ENCODE measurements at regions not wholly inside any gene's neighbourhood (a gene's known extent, or its start where the extent isn't known, plus 50 kb on each side); places are given as distances from the start of the nearest gene placed in this dataset.

- no peak for DNase-seq
These were observed 140.6 kb downstream of the C5orf15 start for GRCh38 chr5:133827830-133828229.

GRCh38 chr5:133827011-133827410 is 141.4 kb downstream of the C5orf15 start:
- peak; percentile 76 for DNase-seq

DNA sequence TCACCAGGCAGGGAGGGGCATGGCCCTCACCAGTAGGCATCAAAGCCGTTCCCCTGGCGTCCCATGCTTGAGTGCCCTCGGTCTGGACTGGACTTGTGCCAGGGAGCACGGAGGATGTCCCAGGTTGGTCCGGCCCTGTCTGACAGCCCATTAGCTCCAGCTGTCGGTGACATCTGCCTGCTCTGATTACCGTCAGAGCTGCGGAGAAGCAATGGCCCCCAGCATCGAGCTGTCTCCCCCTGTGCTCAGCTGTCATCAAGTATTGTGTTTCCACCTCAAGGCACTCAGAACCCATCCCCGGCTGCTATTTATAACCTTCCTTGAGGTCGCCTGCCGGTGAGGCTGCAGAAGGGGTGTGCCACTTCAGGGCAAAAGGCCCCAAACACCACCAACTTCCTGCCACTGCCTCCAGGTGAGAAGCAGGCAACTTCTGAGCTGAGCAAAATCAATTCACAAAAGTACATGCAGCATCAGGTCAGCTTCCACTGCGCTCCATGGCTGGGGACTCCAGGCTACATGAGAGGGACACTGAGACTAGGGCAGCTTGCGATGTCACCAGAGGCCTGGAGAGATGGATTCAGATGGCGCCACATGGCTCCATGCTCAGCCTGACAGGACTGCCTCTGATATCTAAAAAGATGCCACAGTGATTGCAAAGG is 142.7 kb downstream of the C5orf15 start:
- DNase-seq = no peak

- DNase-seq = no peak
These were observed 143.7 kb downstream of the C5orf15 start for GRCh38 chr5:133824661-133825254.

GRCh38 chr5:133821889-133822288 is 146.5 kb downstream of the C5orf15 start:
- no peak for DNase-seq

DNA sequence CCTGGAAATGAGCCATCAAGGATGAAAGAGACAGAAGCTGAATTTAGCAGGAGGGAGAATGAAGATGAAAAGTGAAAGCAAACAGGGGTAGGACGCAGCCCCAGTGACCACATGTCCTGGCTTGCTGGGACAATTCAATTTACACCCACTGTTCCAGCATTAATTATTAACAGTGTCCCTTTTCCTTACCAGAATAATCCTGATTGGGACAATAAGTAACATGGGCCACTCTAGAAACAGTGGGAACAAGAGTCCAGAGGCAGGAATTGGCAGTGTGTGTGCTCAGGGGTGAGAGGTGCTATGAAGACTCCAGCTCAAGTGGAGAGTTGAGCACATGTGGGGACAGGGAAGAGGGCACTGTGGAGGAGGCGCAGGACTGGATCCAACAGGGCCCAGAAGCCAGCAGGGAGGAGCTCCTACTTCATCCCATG is 147.1 kb downstream of the C5orf15 start:
- DNase-seq = no peak

DNA sequence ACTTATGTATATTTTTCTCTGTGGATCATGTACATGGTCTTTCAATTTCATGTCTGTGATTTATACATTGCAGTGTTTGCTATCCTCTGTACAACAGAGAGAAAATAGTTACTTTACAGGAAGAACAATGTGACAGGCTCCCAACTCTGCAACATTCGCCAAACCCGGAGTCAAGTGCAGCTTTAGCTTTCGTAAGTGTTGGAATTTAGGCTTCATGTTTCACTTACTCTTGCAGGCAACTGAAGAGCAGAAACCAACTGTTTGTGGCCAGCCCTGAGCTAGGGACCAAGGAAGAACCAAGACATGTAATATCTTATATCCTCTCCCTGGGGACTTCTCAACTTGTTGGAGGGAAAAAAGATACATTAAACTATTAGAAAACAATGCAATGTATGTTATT is 147.9 kb downstream of the C5orf15 start:
- DNase-seq = no peak

DNA sequence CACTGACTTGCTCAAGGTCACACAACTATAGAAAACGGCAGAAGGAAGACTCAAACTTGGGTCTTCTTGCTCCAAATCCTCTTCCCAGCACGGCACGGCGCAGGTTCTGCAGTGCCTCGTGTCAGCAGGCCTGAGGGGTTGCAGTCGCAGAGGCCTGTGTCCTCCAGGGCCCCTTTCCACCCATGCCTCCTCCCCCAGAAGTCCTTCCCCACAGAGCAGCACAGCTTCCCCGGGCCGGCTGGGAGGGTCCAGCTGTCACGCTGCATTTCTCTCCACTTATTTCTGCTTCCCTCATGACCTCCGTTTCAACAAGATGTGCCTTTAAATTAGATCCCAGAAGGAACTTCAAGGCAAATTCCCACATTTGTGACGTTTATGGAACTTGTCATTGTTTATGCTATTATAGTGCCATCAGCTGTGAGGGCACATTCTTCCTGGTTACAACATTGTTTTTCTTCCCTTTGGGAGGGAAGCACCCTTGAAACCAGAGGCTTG is 148.4 kb downstream of the C5orf15 start:
- no peak for DNase-seq

DNA sequence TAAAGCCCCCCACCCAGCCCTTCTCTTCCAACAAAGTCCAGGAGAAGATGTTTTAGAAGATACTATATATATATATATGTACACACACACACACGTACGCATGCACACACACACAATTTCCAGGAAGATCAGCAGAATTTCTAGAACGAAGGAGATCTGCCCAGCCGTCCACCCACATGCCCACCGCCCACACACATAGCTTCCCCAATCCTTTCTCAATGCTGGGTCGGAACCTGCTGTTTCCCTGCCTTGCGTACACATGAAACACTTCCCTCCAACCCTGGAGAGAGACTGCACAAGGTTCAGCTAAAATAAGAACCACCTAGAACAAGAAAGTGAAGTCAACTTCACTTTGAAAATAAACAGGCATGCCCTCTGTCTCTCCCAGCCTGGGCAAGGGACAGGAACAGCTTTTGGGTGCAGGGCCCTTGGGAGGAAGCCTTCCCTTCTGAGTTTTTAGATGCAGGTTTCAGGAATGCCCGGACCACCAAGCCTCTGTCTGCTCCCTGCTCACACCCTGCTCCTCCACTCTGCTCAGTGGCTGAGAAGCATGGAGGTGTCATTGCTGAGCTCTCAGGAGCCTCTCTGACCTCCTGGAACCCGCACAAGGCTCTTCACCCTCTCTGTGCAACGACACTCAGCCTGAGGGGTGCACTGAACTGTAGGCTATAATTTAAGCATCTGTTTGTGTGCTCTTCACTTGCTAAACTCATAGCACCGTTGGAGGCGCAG is 149.4 kb downstream of the C5orf15 start:
- DNase-seq = no peak

GRCh38 chr5:133818031-133818431 is 150.4 kb downstream of the C5orf15 start:
- DNase-seq = no peak

DNA sequence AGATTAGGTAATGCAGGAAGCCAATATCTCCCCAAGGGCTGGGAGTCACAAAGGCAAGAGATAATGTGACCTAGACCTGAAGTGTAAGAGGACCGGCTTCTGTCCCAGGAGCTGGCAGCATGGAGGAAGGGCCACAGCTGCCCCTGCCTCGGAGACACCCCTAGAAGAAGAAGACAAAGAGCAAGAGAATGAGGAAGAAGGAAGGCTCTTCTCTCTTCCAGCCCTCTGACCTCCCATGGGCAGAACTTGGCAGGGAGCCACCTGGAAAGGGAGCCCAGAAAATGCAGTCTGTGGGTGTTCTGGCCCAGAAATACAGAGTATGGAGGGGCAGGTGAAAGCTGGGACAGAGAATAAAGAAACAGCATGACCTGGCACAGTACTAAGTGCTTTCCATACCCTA is 151.0 kb downstream of the C5orf15 start:
- no peak for DNase-seq

GRCh38 chr5:133816791-133817190 is 151.6 kb downstream of the C5orf15 start:
- no peak for DNase-seq

DNA sequence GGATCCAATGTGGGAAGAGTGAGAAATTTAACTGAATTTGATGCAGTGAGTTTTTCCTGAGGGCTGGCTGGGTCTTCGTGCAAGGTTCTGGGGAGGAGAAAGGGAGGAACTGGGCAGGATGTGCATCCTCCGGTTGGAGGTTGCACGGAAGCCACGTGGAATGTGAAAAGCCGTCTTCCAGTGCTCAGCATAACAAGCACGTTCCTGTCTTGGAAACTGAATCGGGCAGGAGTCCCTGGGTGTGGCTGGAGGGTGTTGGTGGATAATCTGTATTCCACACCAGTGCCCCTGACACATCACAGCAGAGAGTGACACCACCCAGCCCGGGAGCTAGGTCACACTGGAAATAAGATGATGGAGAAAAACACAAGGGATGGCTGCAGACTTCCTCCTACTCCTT is 154.3 kb downstream of the C5orf15 start:
- no peak for DNase-seq

DNA sequence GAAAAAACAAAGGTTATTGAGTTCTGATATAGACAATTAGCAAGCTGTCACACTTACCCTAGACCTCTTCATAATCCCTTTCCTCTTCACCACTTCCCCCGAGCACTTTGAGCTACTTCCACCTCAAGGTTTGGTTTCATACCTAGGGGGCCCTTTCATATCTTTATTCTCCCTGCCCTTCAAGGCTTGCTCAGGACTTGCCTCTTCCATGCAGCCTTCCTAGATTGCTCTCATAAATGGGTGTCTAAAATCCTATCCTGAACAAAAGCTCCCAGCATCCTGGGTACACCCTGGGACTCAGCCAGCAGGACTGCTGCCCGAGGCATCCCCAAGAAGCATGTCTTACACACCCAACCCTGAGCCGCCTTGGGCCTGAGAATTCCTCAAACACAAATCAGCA is 157.3 kb downstream of the C5orf15 start:
- DNase-seq = no peak

DNA sequence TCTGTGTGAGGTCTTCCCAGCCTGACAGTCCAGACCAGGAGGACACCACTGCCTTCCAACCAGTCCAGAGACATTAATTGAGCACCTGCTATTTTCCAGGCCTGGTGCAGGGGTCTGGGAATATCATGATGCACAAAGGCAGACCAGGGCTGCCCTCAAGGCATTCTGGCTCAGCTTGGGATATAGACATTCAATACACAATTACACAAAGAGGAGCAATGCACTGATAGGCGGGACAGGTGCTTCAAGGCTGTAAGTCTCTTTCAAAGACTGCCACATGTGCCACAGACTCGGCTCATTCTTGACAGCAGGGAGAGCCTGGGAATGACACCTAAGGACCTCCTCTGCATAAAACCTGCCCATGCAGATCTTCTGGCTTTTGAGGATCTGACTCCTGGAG is 158.6 kb downstream of the C5orf15 start:
- DNase-seq = no peak

DNA sequence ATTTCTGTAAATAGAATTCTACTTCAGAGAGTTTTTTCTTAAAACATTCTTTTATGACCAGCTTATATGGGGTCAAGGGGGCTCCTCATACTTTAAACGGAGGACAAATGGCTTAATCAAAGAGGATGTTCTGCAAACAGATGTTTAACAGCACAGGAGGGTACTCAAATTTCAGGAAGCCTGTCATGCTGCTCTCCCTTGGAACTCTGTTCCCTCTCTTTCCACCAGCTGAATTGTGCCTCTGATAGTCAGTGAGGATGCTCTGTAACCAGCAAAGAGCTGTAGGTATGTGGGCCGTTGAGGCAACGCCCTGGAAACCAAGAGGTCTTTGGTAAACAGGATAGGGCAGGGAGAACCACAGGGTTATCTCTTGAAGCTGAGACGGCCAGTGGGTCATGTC is 161.1 kb downstream of the C5orf15 start:
- peak; percentile 23 for DNase-seq

DNA sequence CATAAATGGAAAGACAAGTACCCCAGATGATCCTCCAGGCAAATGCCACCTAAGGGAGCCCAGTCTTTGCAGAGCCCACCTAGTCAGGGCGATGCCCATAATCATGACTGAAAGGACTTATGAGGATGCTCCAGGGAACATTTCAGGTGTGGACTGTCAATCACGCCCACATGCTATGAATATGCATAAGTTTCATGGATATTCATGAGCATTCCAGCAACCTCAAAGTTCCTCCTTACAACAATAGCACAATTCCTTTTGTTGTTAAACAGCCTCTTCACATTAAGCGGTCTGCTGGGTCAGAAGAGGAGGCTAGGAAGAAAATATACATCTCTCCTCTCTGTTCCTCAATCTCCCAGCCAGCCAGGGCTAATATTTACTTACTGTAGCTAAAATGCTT is 161.6 kb downstream of the C5orf15 start:
- DNase-seq = no peak

GRCh38 chr5:133801955-133802751 is 166.3 kb downstream of the C5orf15 start:
- DNase-seq = no peak

GRCh38 chr5:133801431-133801830 is 167.0 kb downstream of the C5orf15 start:
- DNase-seq = no peak

GRCh38 chr5:133799571-133800237 is 168.7 kb downstream of the C5orf15 start:
- DNase-seq = no peak

GRCh38 chr5:133797167-133797566 is 171.3 kb downstream of the C5orf15 start:
- no peak for DNase-seq

DNA sequence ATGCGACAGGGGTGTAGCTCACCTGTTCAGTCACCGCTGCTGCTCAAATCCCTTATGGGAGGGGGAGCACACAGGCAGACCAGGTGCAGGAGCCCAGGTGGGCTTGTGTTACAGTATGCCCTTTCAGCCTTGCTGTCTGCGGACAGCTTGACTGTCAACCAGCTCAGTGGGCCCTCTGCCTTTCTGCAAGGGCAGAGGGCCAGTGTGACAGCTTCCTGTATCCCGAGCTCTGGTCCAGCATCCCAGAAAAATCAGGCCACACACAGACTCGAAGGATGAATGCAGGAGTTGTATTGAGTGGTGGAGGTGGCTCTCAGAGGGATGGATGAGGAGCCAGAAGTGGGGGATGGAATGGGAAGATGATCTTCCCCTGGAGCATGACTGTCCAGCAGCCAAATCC is 172.2 kb downstream of the C5orf15 start:
- DNase-seq = no peak

Data from NCI-H146 (cell line).